ENCODE measurements at regions not wholly inside any gene's neighbourhood (a gene's known extent, or its start where the extent isn't known, plus 50 kb on each side); places are given as distances from the start of the nearest gene placed in this dataset.
"Not testable (repeated sequence)": the region's sequence is repeated elsewhere in the genome, so short reads cannot be mapped to it uniquely, and the experiment has no call there.

GRCh38 chr11:71734368-71734767, 98.6 kb upstream of the DEFB108B start:
- not testable (repeated sequence) for H3K36me3 ChIP-seq (ENCODE audit: control insufficient read depth, low read depth, low read length); H3K27ac ChIP-seq (ENCODE audit: low read length); H3K9me3 ChIP-seq (ENCODE audit: control insufficient read depth, low read depth, low read length); H3K4me3 ChIP-seq (ENCODE audit: low read length); H3K9ac ChIP-seq (ENCODE audit: low read length); H3K4me1 ChIP-seq (ENCODE audit: control insufficient read depth, low read depth, low read length); H3K27me3 ChIP-seq (ENCODE audit: control insufficient read depth, insufficient read depth, low read length)

GRCh38 chr11:71738317-71738716, 94.7 kb upstream of the DEFB108B start:
- not testable (repeated sequence) for H3K27me3 ChIP-seq (ENCODE audit: control insufficient read depth, insufficient read depth, low read length); H3K36me3 ChIP-seq (ENCODE audit: control insufficient read depth, low read depth, low read length); H3K4me1 ChIP-seq (ENCODE audit: control insufficient read depth, low read depth, low read length); H3K9me3 ChIP-seq (ENCODE audit: control insufficient read depth, low read depth, low read length); H3K4me3 ChIP-seq (ENCODE audit: low read length); H3K9ac ChIP-seq (ENCODE audit: low read length); H3K27ac ChIP-seq (ENCODE audit: low read length)

- not testable (repeated sequence) for H3K9me3 ChIP-seq (ENCODE audit: control insufficient read depth, low read depth, low read length); H3K4me3 ChIP-seq (ENCODE audit: low read length); H3K27me3 ChIP-seq (ENCODE audit: control insufficient read depth, insufficient read depth, low read length); H3K36me3 ChIP-seq (ENCODE audit: control insufficient read depth, low read depth, low read length); H3K9ac ChIP-seq (ENCODE audit: low read length); H3K4me1 ChIP-seq (ENCODE audit: control insufficient read depth, low read depth, low read length); H3K27ac ChIP-seq (ENCODE audit: low read length)
Measured at GRCh38 chr11:71743385-71743784, 89.6 kb upstream of the DEFB108B start.

- not testable (repeated sequence) for H3K4me3 ChIP-seq (ENCODE audit: low read length); H3K27ac ChIP-seq (ENCODE audit: low read length); H3K27me3 ChIP-seq (ENCODE audit: control insufficient read depth, insufficient read depth, low read length); H3K9ac ChIP-seq (ENCODE audit: low read length); H3K4me1 ChIP-seq (ENCODE audit: control insufficient read depth, low read depth, low read length); H3K9me3 ChIP-seq (ENCODE audit: control insufficient read depth, low read depth, low read length); H3K36me3 ChIP-seq (ENCODE audit: control insufficient read depth, low read depth, low read length)
Measured at GRCh38 chr11:71745656-71746055, 87.3 kb upstream of the DEFB108B start.

- not testable (repeated sequence) for H3K4me3 ChIP-seq (ENCODE audit: low read length); H3K9me3 ChIP-seq (ENCODE audit: control insufficient read depth, low read depth, low read length); H3K4me1 ChIP-seq (ENCODE audit: control insufficient read depth, low read depth, low read length); H3K27me3 ChIP-seq (ENCODE audit: control insufficient read depth, insufficient read depth, low read length); H3K9ac ChIP-seq (ENCODE audit: low read length); H3K27ac ChIP-seq (ENCODE audit: low read length); H3K36me3 ChIP-seq (ENCODE audit: control insufficient read depth, low read depth, low read length)
Measured at GRCh38 chr11:71746263-71746662, 86.7 kb upstream of the DEFB108B start.

GRCh38 chr11:71748965-71749620, 83.9 kb upstream of the DEFB108B start:
- H3K27me3 ChIP-seq (ENCODE audit: control insufficient read depth, insufficient read depth, low read length); H3K36me3 ChIP-seq (ENCODE audit: control insufficient read depth, low read depth, low read length); H3K9me3 ChIP-seq (ENCODE audit: control insufficient read depth, low read depth, low read length); H3K4me3 ChIP-seq (ENCODE audit: low read length); H3K9ac ChIP-seq (ENCODE audit: low read length); H3K4me1 ChIP-seq (ENCODE audit: control insufficient read depth, low read depth, low read length); H3K27ac ChIP-seq (ENCODE audit: low read length): not testable (repeated sequence)

- H3K9me3 ChIP-seq (ENCODE audit: control insufficient read depth, low read depth, low read length); H3K36me3 ChIP-seq (ENCODE audit: control insufficient read depth, low read depth, low read length); H3K4me1 ChIP-seq (ENCODE audit: control insufficient read depth, low read depth, low read length); H3K27me3 ChIP-seq (ENCODE audit: control insufficient read depth, insufficient read depth, low read length); H3K27ac ChIP-seq (ENCODE audit: low read length); H3K4me3 ChIP-seq (ENCODE audit: low read length); H3K9ac ChIP-seq (ENCODE audit: low read length): not testable (repeated sequence)
Measured at GRCh38 chr11:71750908-71751307, 82.1 kb upstream of the DEFB108B start.

GRCh38 chr11:71764695-71765491, 68.1 kb upstream of the DEFB108B start:
- not testable (repeated sequence) for H3K36me3 ChIP-seq (ENCODE audit: control insufficient read depth, low read depth, low read length); H3K9me3 ChIP-seq (ENCODE audit: control insufficient read depth, low read depth, low read length); H3K9ac ChIP-seq (ENCODE audit: low read length); H3K4me3 ChIP-seq (ENCODE audit: low read length); H3K27me3 ChIP-seq (ENCODE audit: control insufficient read depth, insufficient read depth, low read length); H3K27ac ChIP-seq (ENCODE audit: low read length)
- peaks cover 11% of the 10 kb centered on the region for H3K4me1 ChIP-seq (ENCODE audit: control insufficient read depth, low read depth, low read length)

GRCh38 chr11:71767016-71767415, 66.0 kb upstream of the DEFB108B start:
- H3K4me1 ChIP-seq (ENCODE audit: control insufficient read depth, low read depth, low read length) = peaks cover 11% of the 10 kb centered on the region
- not testable (repeated sequence) for H3K36me3 ChIP-seq (ENCODE audit: control insufficient read depth, low read depth, low read length); H3K9ac ChIP-seq (ENCODE audit: low read length); H3K4me3 ChIP-seq (ENCODE audit: low read length); H3K27ac ChIP-seq (ENCODE audit: low read length); H3K27me3 ChIP-seq (ENCODE audit: control insufficient read depth, insufficient read depth, low read length); H3K9me3 ChIP-seq (ENCODE audit: control insufficient read depth, low read depth, low read length)

GRCh38 chr11:71772193-71772592, 60.8 kb upstream of the DEFB108B start:
- H3K9ac ChIP-seq (ENCODE audit: low read length); H3K4me3 ChIP-seq (ENCODE audit: low read length); H3K36me3 ChIP-seq (ENCODE audit: control insufficient read depth, low read depth, low read length); H3K27ac ChIP-seq (ENCODE audit: low read length); H3K4me1 ChIP-seq (ENCODE audit: control insufficient read depth, low read depth, low read length); H3K9me3 ChIP-seq (ENCODE audit: control insufficient read depth, low read depth, low read length); H3K27me3 ChIP-seq (ENCODE audit: control insufficient read depth, insufficient read depth, low read length): not testable (repeated sequence)

- Histone ChIP-seq H3K27ac (ENCODE audit: low read length) (no peak overlapping the region), H3K4me3 (ENCODE audit: low read length) (no peak overlapping the region), H3K36me3 (ENCODE audit: control insufficient read depth, low read depth, low read length) (no peaks in the 10 kb centered on the region), H3K9ac (ENCODE audit: low read length) (no peak overlapping the region), H3K27me3 (ENCODE audit: control insufficient read depth, insufficient read depth, low read length) (no peaks in the 10 kb centered on the region), H3K9me3 (ENCODE audit: control insufficient read depth, low read depth, low read length) (no peaks in the 10 kb centered on the region), H3K4me1 (ENCODE audit: control insufficient read depth, low read depth, low read length) (no peaks in the 10 kb centered on the region)
Measured at GRCh38 chr11:71774603-71775222, 58.3 kb upstream of the DEFB108B start.

GRCh38 chr11:71780116-71780515, 52.9 kb upstream of the DEFB108B start:
- H3K9ac ChIP-seq (ENCODE audit: low read length); H3K27ac ChIP-seq (ENCODE audit: low read length); H3K9me3 ChIP-seq (ENCODE audit: control insufficient read depth, low read depth, low read length); H3K4me3 ChIP-seq (ENCODE audit: low read length); H3K27me3 ChIP-seq (ENCODE audit: control insufficient read depth, insufficient read depth, low read length); H3K4me1 ChIP-seq (ENCODE audit: control insufficient read depth, low read depth, low read length); H3K36me3 ChIP-seq (ENCODE audit: control insufficient read depth, low read depth, low read length): not testable (repeated sequence)

All from iPS-18a (cell line).